HEK293 (cell line): ENCODE measurements at regions not wholly inside any gene's neighbourhood (a gene's known extent, or its start where the extent isn't known, plus 50 kb on each side); places are given as distances from the start of the nearest gene placed in this dataset.

Source experiments
- KLF9 ChIP-seq: fragments of 450-650 bp; formaldehyde crosslinking; IDR thresholded peaks from 2 replicates; pipeline ENCODE4 v1.5.1; 2016; ENCODE audit warnings: missing biosample characterization, missing genetic modification characterization, low read depth
- ZNF423 ChIP-seq: fragments of 450-650 bp; formaldehyde crosslinking; IDR thresholded peaks from 2 replicates; pipeline ENCODE4 v1.5.1; 2016; ENCODE audit warnings: missing biosample characterization, missing genetic modification characterization
- ZNF677 ChIP-seq: fragments of 450-650 bp; IDR thresholded peaks from 2 replicates; pipeline ENCODE4 v1.5.0; 2018; ENCODE audit warnings: missing biosample characterization, mild to moderate bottlenecking, missing genetic modification characterization, moderate library complexity
- TF ChIP-seq, protein P1 (sequence below): fragments of 450-650 bp; formaldehyde crosslinking; IDR thresholded peaks from 2 replicates; pipeline ENCODE4 v1.5.1; 2016; ENCODE audit warnings: missing biosample characterization, missing genetic modification characterization, borderline replicate concordance

DNA sequence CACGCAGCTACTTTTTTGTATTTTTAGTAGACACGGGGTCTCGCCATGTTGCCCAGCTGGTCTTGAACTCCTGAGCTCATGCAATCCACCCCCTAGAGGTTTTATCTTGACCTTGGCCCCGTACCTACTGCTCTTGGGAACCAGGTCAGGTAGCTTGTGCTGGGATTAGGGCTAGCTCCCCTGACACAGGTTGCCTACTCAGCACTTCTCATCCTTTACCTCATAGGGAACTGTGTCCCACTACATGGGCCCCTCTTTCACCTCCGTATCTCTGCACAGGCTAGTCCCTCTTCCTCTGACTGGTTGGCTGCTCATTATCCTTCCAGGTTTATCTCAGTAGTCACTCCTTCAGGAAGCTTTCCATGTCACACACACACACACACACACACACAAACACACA, 58.0 kb upstream of the ITPRID1 start:
- TF ChIP-seq ZNF423 (tag by site-specific recombination) (no peak), KLF9 (no peak), ZNF677 (tag by site-specific recombination) (no peak)
- TF ChIP-seq, protein P1, sequence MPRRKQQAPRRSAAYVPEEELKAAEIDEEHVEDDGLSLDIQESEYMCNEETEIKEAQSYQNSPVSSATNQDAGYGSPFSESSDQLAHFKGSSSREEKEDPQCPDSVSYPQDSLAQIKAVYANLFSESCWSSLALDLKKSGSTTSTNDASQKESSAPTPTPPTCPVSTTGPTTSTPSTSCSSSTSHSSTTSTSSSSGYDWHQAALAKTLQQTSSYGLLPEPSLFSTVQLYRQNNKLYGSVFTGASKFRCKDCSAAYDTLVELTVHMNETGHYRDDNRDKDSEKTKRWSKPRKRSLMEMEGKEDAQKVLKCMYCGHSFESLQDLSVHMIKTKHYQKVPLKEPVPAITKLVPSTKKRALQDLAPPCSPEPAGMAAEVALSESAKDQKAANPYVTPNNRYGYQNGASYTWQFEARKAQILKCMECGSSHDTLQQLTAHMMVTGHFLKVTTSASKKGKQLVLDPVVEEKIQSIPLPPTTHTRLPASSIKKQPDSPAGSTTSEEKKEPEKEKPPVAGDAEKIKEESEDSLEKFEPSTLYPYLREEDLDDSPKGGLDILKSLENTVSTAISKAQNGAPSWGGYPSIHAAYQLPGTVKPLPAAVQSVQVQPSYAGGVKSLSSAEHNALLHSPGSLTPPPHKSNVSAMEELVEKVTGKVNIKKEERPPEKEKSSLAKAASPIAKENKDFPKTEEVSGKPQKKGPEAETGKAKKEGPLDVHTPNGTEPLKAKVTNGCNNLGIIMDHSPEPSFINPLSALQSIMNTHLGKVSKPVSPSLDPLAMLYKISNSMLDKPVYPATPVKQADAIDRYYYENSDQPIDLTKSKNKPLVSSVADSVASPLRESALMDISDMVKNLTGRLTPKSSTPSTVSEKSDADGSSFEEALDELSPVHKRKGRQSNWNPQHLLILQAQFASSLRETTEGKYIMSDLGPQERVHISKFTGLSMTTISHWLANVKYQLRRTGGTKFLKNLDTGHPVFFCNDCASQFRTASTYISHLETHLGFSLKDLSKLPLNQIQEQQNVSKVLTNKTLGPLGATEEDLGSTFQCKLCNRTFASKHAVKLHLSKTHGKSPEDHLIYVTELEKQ (tag by site-specific recombination): no peak
